IMR-90 (cell line): ENCODE measurements at regions not wholly inside any gene's neighbourhood (a gene's known extent, or its start where the extent isn't known, plus 50 kb on each side); places are given as distances from the start of the nearest gene placed in this dataset.
"Not testable (repeated sequence)": the region's sequence is repeated elsewhere in the genome, so short reads cannot be mapped to it uniquely, and the experiment has no call there.

ENCODE experiments used
- ATAC-seq: fragments of 200-7000 bp; cut with Tn5 transposase; 2 replicates; pipeline ENCODE4 v1.9.1; 2020; ENCODE audit warnings: low read depth, mild to moderate bottlenecking, moderate library complexity
- BruUV-seq: library from RNA; stranded (reverse); fragments of 400-500 nt; replicated peaks from 2 replicates; lab custom pipeline; 2021; lab: Mats Ljungman, UMichigan
- CTCF ChIA-PET: fragments of 300-600 bp; formaldehyde crosslinking; extraction: SDS; loops from one replicate; lab custom pipeline; 2021; ENCODE audit warnings: antibody characterized with exemption; lab: Yijun Ruan, JAX
- POLR2A ChIA-PET: fragments of 300-600 bp; sonication (Branson Sonifier 250); formaldehyde crosslinking; loops from one replicate; lab custom pipeline; 2022; ENCODE audit warnings: antibody characterized with exemption; ENCODE audit not compliant: unreplicated experiment; lab: Charles Lee
- DNase-seq: peaks from one replicate; pipeline ENCODE4 v3.0.0; 2013
- H2AFZ ChIP-seq: replicated peaks from 2 replicates; pipeline ENCODE3; 2013; ENCODE audit warnings: low read length, mild to moderate bottlenecking; ENCODE audit not compliant: poor library complexity
- H2AK5ac ChIP-seq: 2 replicates; pipeline ENCODE4 v1.6.1; 2013; ENCODE audit warnings: low read depth, low read length, inconsistent platforms
- H2AK9ac ChIP-seq: replicated peaks from 2 replicates; pipeline ENCODE3; 2013; ENCODE audit warnings: mild to moderate bottlenecking, low read depth, low read length, moderate library complexity; ENCODE audit not compliant: poor library complexity
- H2BK120ac ChIP-seq: 2 replicates; pipeline ENCODE4 v1.6.1; 2013; ENCODE audit warnings: low read depth, low read length, inconsistent platforms
- H2BK15ac ChIP-seq: 3 replicates; pipeline ENCODE4 v1.6.1; 2013; ENCODE audit warnings: low read depth, low read length, inconsistent platforms
- H2BK20ac ChIP-seq: 2 replicates; pipeline ENCODE4 v1.6.1; 2013; ENCODE audit warnings: low read depth, mild to moderate bottlenecking, inconsistent platforms, low read length, moderate library complexity
- H2BK5ac ChIP-seq: 2 replicates; pipeline ENCODE4 v1.6.1; 2013; ENCODE audit warnings: mild to moderate bottlenecking, low read depth, low read length, inconsistent platforms; ENCODE audit not compliant: poor library complexity, severe bottlenecking
- H3K14ac ChIP-seq: replicated peaks from 2 replicates; pipeline ENCODE4 v1.6.1; 2013; ENCODE audit warnings: low read depth, low read length, inconsistent platforms
- H3K18ac ChIP-seq: 2 replicates; pipeline ENCODE4 v1.6.1; 2013; ENCODE audit warnings: low read depth, low read length, control low read depth
- H3K23ac ChIP-seq: 2 replicates; pipeline ENCODE4 v1.6.1; 2013; ENCODE audit warnings: low read depth, low read length, inconsistent platforms
- H3K27ac ChIP-seq: 2 replicates; pipeline ENCODE4 v1.5.1; 2013; ENCODE audit warnings: mild to moderate bottlenecking, control low read depth, low read length; ENCODE audit not compliant: insufficient read depth
- H3K27me3 ChIP-seq: 2 replicates; pipeline ENCODE4 v1.6.1; 2013; ENCODE audit warnings: low read length; ENCODE audit not compliant: control insufficient read depth, insufficient read depth
- H3K36me3 ChIP-seq: 2 replicates; pipeline ENCODE4 v1.6.1; 2013; ENCODE audit warnings: low read length, mixed read lengths; ENCODE audit not compliant: control insufficient read depth, insufficient read depth
- H3K4ac ChIP-seq: 2 replicates; pipeline ENCODE4 v1.6.1; 2013; ENCODE audit warnings: low read depth, low read length, inconsistent platforms
- H3K4me1 ChIP-seq: 2 replicates; pipeline ENCODE4 v1.6.1; 2013; ENCODE audit warnings: low read length, mixed read lengths; ENCODE audit not compliant: control insufficient read depth, insufficient read depth
- H3K4me2 ChIP-seq: 2 replicates; pipeline ENCODE4 v1.6.1; 2013; ENCODE audit warnings: low read depth, mild to moderate bottlenecking, control low read depth, low read length, moderate library complexity
- H3K4me3 ChIP-seq: 2 replicates; pipeline ENCODE4 v1.5.1; 2013; ENCODE audit warnings: low read depth, mild to moderate bottlenecking, control low read depth, low read length, moderate library complexity; ENCODE audit not compliant: insufficient read depth
- H3K56ac ChIP-seq: 2 replicates; pipeline ENCODE4 v1.6.1; 2013; ENCODE audit warnings: low read length, inconsistent platforms; ENCODE audit not compliant: insufficient read depth; ENCODE audit errors: extremely low read depth
- H3K79me1 ChIP-seq, 2 experiments: 2 replicates each; pipeline ENCODE4 v1.6.1; 2013; ENCODE audit warnings: low read length in 2 of 2, inconsistent platforms in 1 of 2, low read depth in 1 of 2
- H3K9ac ChIP-seq: 2 replicates; pipeline ENCODE4 v1.6.1; 2013; ENCODE audit warnings: low read depth, low read length, control low read depth
- H3K9me1 ChIP-seq: 2 replicates; pipeline ENCODE4 v1.6.1; 2013; ENCODE audit warnings: low read length, inconsistent platforms; ENCODE audit not compliant: insufficient read depth
- H3K9me3 ChIP-seq: 2 replicates; pipeline ENCODE4 v1.6.1; 2013; ENCODE audit warnings: low read length; ENCODE audit not compliant: control insufficient read depth, insufficient read depth
- H4K20me1 ChIP-seq: 2 replicates; pipeline ENCODE4 v1.6.1; 2013; ENCODE audit warnings: low read length, inconsistent platforms; ENCODE audit not compliant: insufficient read depth
- H4K5ac ChIP-seq: 2 replicates; pipeline ENCODE4 v1.6.1; 2013; ENCODE audit warnings: mild to moderate bottlenecking, low read depth, low read length, control low read depth
- H4K8ac ChIP-seq, 2 experiments: 2 replicates each; pipeline ENCODE4 v1.6.1; 2013; ENCODE audit warnings: low read depth in 2 of 2, low read length in 2 of 2, control low read depth in 1 of 2, inconsistent platforms in 1 of 2
- H4K91ac ChIP-seq: 2 replicates; pipeline ENCODE4 v1.6.1; 2013; ENCODE audit warnings: low read depth, low read length, inconsistent platforms; ENCODE audit not compliant: insufficient read depth
- WGBS, 2 experiments: methylation state at CpG; one replicate each; pipeline versions ENCODE4 v1.1.5 to v1.1.7; 2013; ENCODE audit warnings: missing lambda C conversion rate in 2 of 2; ENCODE audit not compliant: insufficient read length in 1 of 2; ENCODE audit errors: extremely low coverage in 2 of 2; 5-methylcytosine and 5-hydroxymethylcytosine counted together
- dilution Hi-C: fragments of 300-500 bp; cut with HindIII; formaldehyde crosslinking; loops from one replicate; pipeline ENCODE4 v1.14.3; 2018; ENCODE audit warnings: low sequenced_read_pairs; ENCODE audit not compliant: unreplicated experiment
- in situ Hi-C: fragments of 300-500 bp; cut with MboI; formaldehyde crosslinking; loops from 3 replicates; pipeline ENCODE4 v1.14.3; 2019; ENCODE audit warnings: low sequenced_read_pairs, inconsistent platforms, mixed read lengths
- intact Hi-C: fragments of 100-400 bp; cut with micrococcal nuclease; formaldehyde crosslinking; loops from 2 replicates; pipeline ENCODE4 v1.10.0; 2022

DNA sequence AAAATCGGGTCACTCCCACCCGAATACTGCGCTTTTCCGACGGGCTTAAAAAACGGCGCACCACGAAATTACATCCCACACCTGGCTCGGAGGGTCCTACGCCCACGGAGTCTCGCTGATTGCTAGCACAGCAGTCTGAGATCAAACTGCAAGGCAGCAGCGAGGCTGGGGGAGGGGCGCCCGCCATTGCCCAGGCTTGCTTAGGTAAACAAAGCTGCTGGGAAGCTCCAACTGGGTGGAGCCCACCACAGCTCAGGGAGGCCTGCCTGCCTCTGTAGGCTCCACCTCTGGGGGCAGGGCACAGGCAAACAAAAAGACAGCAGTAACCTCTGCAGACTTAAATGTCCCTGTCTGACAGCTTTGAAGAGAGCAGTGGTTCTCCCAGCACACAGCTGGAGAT is 325.7 kb upstream of the PIK3R1 start:
- H4K5ac ChIP-seq, ATAC-seq, H3K4ac ChIP-seq, H3K79me1 ChIP-seq, in situ Hi-C loops, H3K56ac ChIP-seq, H3K36me3 ChIP-seq, intact Hi-C loops, H2BK5ac ChIP-seq, DNase-seq, H2BK120ac ChIP-seq, H4K91ac ChIP-seq, H3K14ac ChIP-seq, H3K4me1 ChIP-seq, H3K27me3 ChIP-seq, H3K4me2 ChIP-seq, H2AK5ac ChIP-seq, H2BK20ac ChIP-seq, dilution Hi-C loops, H3K9me1 ChIP-seq, H3K27ac ChIP-seq, H3K23ac ChIP-seq, H4K8ac ChIP-seq, H3K4me3 ChIP-seq, H2AFZ ChIP-seq, H3K9ac ChIP-seq, H3K9me3 ChIP-seq, H2AK9ac ChIP-seq, H3K18ac ChIP-seq, H4K20me1 ChIP-seq, CTCF ChIA-PET, BruUV-seq, H2BK15ac ChIP-seq, POLR2A ChIA-PET: not testable (repeated sequence)
- no CpG with 5 or more reads among the region's 15 CpGs for WGBS, 2 experiments
